Eye (tissue), 1 donor: ENCODE measurements at regions not wholly inside any gene's neighbourhood (a gene's known extent, or its start where the extent isn't known, plus 50 kb on each side); places are given as distances from the start of the nearest gene placed in this dataset.
"Not testable (repeated sequence)": the region's sequence is repeated elsewhere in the genome, so short reads cannot be mapped to it uniquely, and the experiment has no call there.

ENCODE experiments used
- DNase-seq: peaks from one replicate; pipeline ENCODE4 v3.0.0-alpha.2; 2015

DNA sequence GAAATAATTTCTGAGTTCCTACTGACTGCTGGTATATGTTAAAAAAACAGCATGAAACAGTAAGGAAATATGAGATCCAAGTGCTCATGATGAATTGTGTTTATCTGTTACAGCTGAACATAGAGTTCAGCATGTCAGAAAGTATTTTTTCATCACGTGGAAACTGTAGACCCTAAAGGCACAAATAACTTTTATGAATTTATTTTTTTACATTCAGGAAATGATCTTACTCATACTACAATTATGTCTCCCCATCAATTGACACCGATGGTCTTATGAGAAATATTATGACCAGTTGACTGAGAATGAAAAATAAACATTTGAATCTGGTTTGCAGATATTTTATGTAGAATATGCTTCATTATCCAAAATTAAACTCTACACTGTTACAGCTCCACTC is 283.1 kb upstream of the SPANXN4 start:
- DNase-seq: peak; percentile 1

- DNase-seq: no peak
These were observed 292.4 kb upstream of the SPANXN4 start for GRCh38 chrX:142733327-142733726.

DNA sequence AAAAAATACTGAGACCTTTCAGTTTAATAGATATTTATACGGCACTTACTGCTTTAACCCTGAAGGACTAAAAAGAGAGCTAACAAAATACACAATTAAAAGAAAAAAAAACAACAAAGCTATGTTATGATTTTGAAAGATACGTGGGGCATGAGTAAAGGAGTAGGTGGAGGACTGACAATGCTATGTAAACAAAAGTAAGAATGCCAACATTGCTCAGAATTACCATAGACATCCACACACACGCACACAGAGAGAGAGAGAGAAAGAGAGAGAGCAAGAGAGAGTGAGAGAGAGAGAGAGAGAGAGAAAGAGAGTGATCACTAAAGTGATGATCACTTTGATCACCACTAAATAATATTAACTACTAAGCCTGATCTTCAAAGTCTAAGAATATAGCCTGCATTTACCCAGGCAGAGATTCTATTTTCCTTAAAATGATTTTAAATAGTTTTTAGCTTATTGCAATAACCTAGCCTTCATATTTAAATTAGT is 313.9 kb upstream of the SPANXN4 start:
- no peak for DNase-seq

GRCh38 chrX:142702749-142703148 is 323.0 kb upstream of the SPANXN4 start:
- DNase-seq: no peak

DNA sequence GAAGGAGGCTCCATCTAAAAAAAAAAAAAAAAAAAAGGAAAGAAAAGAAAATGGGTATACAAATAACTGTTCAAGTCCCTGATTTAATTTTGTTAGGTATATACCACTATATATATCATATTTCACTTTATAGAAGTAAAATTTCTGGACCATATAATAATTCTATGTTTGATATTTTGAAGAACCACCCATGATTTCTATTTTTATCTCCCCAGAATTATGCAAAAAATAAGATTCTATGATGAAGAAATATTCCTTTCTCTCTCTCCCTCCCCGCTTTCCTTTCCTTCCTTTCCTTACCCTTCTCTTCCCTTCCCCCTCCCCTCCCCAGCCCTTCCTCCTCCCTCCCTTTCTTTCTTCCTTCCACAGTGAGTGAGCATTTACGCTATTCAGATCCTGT is 337.5 kb upstream of the SPANXN4 start:
- no peak for DNase-seq

DNA sequence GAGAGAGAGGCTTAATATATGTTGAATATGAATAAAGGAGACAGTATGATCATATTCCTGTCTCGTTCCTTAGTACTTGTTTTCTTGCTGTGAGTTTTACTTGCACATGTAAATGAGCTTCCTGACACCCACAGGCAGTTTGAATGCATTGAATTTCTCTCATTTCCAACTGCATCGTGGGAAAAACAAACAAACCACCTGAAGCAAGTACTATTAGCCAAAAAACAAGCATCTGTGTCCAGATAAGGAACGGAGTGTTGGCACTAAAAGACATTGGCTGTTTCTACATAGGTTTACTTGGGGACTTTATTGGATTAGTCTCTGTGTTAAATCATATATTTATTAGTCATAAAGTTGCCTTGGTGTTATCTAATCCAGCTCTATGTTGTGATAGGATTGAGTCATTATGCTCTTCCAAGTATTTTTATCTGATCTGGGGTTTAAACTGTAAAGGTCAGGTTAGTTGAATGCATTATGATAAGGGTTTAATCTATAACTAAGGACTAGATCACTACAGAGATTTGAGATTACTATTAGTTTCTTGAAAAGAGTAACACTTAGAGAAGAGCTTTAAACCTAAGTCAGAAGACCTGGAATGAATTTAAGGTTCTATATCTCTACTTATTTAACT is 339.0 kb upstream of the SPANXN4 start:
- DNase-seq: no peak

DNA sequence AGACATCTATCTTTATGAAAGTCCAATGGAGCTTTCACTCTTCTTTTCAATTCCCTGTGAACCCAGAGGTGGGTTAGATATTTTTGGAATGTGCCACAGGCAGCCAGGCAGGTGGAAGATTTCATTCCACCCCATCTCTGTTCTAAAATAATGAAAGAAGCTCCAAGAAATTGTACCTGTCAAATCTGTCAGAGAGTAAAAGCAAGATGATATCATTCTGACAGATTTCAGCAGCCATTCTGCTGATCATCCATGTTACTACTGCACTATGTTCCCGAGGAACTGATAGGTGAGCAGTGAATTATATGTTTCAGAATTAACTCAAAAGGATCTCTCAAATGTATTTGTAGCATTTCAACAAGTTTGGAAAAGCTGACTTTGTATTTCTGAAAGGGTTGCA is 339.5 kb upstream of the SPANXN4 start:
- no peak for DNase-seq

GRCh38 chrX:142680038-142680437 is 345.7 kb upstream of the SPANXN4 start:
- no peak for DNase-seq

DNA sequence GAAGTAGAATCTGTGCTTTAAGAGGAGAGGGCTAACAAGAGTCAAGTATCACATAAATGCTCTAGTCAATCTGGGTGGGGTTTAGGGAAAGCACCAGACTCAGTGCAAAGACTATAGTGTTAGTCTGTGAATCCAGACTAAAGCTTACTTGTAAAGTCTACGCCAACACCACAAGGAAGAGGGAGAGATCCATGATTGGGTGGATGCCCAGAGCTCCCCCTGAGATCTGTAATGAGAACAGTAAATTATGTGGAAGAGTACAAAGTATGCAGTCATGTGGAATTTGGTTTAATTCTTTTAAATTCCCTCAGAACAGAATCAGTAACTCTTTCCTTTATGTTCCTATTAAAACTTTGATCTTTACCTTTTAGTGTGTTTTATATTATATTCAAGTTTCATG is 354.7 kb upstream of the SPANXN4 start:
- no peak for DNase-seq

DNA sequence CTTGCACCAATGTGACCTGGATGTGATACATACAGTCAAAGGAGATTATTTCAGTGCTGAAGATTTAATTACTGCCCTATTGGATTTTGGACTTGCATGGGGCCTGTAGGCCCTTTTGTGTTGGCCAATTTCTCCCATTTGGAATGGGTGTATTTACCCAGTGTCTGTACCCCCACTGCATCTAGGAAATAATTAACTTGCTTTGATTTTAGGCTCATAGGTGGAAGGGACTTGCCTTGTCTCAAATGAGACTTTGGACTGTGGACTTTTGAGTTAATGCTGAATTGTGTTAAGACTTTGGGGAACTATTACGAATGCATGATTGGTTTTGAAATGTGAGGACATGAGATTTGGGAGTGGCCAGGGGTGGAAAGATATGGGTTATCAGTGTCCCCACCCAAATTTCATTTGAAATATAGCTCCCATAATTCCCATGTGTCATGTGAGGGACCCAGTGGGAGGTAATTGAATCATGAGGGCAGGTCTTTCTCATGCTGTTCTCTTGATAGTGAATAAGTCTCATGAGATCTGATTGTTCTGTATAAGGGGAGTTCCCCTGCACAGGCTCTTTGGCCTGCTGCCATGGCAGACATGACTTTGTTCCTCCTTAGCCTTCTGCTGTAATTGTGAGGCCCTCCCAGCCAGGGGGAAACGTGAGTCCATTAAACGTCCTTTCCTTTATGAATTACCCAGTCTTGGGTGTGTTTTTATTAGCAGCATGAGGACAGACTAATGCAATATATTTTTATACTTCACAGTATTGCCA is 362.2 kb upstream of the SPANXN4 start:
- no peak for DNase-seq

DNA sequence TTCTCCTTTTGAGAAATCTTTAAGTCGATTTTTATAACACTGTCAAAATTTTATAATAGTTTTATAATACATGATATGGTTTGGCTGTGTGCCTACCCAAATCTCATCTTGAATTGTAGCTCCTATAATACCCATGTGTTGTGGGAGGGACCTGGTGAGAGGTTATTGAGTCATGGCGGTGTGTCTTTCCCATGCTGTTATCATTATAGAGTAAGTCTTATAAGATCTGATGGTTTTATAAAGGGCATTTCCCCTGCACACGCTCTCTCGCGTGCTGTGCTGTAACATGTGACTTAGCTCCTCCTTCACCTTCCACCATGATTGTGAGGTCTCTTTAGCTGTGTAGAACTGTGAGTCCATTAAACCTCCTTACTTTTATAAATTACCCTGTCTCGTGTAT is 364.0 kb upstream of the SPANXN4 start:
- DNase-seq: no peak

DNA sequence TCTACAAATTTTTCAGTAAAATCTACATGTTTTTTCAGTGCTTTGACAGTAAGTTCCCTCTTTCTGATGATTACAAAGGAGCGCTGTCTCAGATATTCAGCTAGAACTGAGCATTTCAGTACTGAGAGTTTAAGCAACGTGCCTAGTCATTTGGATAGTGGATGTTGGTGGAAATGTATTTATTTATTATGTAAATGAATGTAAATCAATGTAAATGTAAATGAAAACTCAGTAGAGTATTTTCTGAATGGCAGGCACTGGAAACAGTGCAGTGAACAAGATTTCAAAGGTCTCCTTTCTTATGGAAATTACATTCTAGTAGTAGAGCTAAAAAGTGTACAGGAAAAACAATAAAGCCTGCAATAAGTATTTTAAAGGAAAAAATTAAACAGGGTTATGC is 370.2 kb upstream of the SPANXN4 start:
- DNase-seq: no peak

GRCh38 chrX:142637206-142637605 is 388.5 kb upstream of the SPANXN4 start:
- no peak for DNase-seq

- no peak for DNase-seq
These were observed 409.1 kb upstream of the SPANXN4 start for GRCh38 chrX:142616636-142617035.

DNA sequence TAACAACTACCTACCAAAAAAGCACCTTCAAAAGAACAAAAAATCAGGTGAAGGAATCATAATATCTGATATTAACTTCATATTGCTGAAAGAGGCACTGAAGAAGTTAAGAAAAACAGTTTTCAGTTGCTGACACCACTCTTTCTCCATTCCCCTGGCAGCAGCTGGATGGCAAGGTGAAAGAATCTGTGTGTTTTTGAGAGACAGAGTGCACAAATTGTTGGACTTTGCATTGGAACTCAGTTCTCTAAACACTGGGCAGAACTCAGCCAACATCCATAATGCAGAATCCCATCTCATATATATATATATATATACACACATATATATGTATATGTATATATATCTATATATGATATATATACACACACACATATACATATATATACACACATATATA is 408.3 kb upstream of the MAGEC2 start:
- DNase-seq: no peak

- not testable (repeated sequence) for DNase-seq
These were observed 401.5 kb upstream of the MAGEC2 start for GRCh38 chrX:142606629-142607028.

GRCh38 chrX:142601792-142602191 is 396.7 kb upstream of the MAGEC2 start:
- DNase-seq: no peak

- DNase-seq: no peak
These were observed 388.3 kb upstream of the MAGEC2 start for GRCh38 chrX:142593361-142593862.

DNA sequence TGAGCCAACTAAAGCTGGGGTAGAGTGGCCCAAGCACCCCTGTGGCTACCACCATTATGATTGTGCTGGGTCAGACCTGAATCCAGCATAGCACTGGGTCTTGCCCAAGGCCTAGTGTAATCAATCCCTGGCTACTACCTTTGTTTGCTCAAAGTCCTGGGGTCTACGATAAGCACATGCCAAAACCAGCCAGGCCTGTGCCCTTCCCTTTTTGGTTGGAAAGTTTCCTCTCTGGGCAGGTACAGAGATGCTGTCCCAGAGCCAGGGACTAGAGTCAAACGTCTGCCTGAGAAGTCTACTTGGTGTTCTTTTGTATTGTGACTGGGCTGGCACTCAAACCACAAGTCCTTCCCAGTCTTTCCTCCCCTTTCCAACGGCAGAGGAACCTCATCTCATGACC is 371.5 kb upstream of the MAGEC2 start:
- DNase-seq: no peak

DNA sequence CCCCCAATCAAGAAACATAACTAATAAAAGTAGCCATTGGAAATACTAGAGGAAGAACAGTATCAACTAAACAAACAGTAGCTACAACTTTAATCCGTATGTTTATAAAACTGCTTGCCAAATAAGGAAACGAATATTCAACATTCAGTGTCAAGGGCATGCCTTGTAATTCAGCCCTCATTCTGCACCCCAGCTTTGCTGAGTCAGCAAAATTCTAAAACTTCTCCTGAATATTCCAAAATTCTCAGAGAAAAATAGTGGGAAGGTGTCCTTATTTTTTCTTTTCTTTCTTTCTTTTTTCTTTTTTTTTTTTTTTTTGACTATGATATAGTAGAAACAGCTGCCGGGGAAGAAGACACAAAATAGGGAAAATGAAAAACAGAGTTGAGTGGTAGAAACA is 344.8 kb upstream of the MAGEC2 start:
- no peak for DNase-seq

DNA sequence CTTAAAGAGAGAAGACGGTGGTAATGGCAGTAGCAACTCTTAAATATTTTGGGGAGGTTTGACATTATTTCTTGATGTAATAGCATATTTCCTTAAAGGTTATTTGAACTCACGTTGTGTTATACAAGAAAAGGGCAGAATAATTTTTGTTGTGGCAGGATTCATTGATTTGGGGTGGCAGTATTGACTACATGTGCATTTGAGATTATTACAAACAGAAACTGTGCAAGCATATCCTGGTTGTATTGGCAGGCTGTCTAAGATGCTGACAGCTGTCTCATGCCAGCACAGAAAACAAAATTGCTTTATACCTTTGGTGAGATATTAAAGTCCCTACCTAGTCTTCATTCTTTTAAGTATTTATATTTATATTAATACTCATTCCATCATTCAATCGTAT is 300.7 kb upstream of the MAGEC2 start:
- DNase-seq: no peak

- DNase-seq: no peak
These were observed 299.0 kb upstream of the MAGEC2 start for GRCh38 chrX:142503967-142504643.

- no peak for DNase-seq
These were observed 297.4 kb upstream of the MAGEC2 start for GRCh38 chrX:142502441-142502840.

DNA sequence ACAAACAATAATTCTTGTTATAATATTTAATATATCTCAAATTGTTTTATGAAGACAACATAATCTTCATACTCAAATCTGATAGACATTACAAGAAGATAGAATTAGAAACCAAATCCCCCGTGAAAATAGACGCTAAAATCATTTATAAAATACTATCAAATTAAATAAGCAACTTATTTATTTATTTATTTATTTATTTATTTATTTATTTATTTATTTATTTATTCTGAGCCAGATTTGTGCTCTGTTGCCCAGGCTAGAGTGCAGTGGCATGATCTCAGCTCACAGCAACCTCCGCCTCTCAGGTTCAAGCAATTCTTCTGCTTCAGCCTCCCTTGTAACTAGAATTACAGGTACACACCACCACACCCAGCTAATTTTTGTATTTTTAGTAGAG is 294.9 kb upstream of the MAGEC2 start:
- DNase-seq: no peak
